ENCODE measurements at regions not wholly inside any gene's neighbourhood (a gene's known extent, or its start where the extent isn't known, plus 50 kb on each side); places are given as distances from the start of the nearest gene placed in this dataset.

DNA sequence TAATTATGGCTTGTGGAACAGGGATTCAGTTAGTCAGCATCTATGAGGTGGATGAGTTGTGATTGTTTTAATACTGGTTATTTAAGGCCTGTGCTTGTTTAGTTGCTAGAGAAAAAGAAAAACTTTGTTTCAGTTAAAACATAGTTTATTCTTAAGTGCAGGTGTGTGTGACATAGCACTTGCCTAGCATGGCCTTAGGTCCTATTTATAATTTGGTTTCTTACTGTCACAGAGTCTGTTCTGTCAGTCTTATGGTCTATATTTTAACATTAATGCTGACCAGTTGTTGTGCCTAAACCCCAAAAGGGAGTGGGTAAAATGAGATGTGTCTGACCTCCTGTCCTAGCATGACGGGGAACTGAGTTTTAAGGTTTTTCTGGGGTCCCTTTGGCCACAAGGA, 486.3 kb downstream of the ZIC1 start:
- TF ChIP-seq POLR2A (IDR thresholded peaks at IDR 0.05), result no peak
- TF ChIP-seq, protein P1, sequence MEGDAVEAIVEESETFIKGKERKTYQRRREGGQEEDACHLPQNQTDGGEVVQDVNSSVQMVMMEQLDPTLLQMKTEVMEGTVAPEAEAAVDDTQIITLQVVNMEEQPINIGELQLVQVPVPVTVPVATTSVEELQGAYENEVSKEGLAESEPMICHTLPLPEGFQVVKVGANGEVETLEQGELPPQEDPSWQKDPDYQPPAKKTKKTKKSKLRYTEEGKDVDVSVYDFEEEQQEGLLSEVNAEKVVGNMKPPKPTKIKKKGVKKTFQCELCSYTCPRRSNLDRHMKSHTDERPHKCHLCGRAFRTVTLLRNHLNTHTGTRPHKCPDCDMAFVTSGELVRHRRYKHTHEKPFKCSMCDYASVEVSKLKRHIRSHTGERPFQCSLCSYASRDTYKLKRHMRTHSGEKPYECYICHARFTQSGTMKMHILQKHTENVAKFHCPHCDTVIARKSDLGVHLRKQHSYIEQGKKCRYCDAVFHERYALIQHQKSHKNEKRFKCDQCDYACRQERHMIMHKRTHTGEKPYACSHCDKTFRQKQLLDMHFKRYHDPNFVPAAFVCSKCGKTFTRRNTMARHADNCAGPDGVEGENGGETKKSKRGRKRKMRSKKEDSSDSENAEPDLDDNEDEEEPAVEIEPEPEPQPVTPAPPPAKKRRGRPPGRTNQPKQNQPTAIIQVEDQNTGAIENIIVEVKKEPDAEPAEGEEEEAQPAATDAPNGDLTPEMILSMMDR (IDR thresholded peaks at IDR 0.05), result no peak
